ENCODE measurements at regions not wholly inside any gene's neighbourhood (a gene's known extent, or its start where the extent isn't known, plus 50 kb on each side); places are given as distances from the start of the nearest gene placed in this dataset.
A peak's percentile ranks its signal among the peaks of the same experiment; 100 is the strongest.

- Histone ChIP-seq H3K27me3 (peaks cover 0 to 10% (median 0%) of the 10 kb centered on the region in 9 donors), H3K27ac (no peak overlapping the region), H3K36me3 (no peaks in the 10 kb centered on the region), H3K4me1 (no peaks in the 10 kb centered on the region), H3K9me3 (no peaks in the 10 kb centered on the region), H3K4me3 (no peak overlapping the region)
- TF ChIP-seq POLR2A (IDR thresholded peaks at IDR 0.05) (no peak), CTCF (IDR thresholded peaks at IDR 0.05) (no peak)
- DNase-seq (no peak), ATAC-seq (no peak)
- WGBS, 4 donors: 67 to 90% (median 77%) methylated on average over 4 to 6 of the region's 6 CpGs
- intact Hi-C loops (cut with DNase I): no loop called here
These were observed 122.6 kb upstream of the RPS6KA2 start for GRCh38 chr6:166749666-166750065.

- WGBS, 4 donors: 75 to 76% (median 75%) methylated on average over 28 to 29 of the region's 29 CpGs
- TF ChIP-seq CTCF (IDR thresholded peaks at IDR 0.05) (no peak), POLR2A (IDR thresholded peaks at IDR 0.05) (no peak)
- intact Hi-C loops (cut with DNase I): no loop called here
- DNase-seq (no peak), ATAC-seq (no peak)
- no peaks in the 10 kb centered on the region for H3K9me3 ChIP-seq
- H3K4me1 ChIP-seq: no peaks in the 10 kb centered on the region
- H3K27ac ChIP-seq: no peak overlapping the region
- no peaks in the 10 kb centered on the region for H3K36me3 ChIP-seq
- no peak overlapping the region for H3K4me3 ChIP-seq
- peaks cover 0 to 10% (median 0%) of the 10 kb centered on the region in 9 donors for H3K27me3 ChIP-seq
These were observed 120.9 kb upstream of the RPS6KA2 start for GRCh38 chr6:166747644-166748595.

- no peak for TF ChIP-seq CTCF (IDR thresholded peaks at IDR 0.05)
- no peak for TF ChIP-seq POLR2A (IDR thresholded peaks at IDR 0.05)
- H3K27ac ChIP-seq: peak overlapping the region in 1 of 12 donors; percentile 12
These were observed 119.0 kb upstream of the RPS6KA2 start for GRCh38 chr6:166745801-166746668.

More at GRCh38 chr6:166745801-166746668, 119.0 kb upstream of the RPS6KA2 start:
- ATAC-seq (no peak), DNase-seq (no peak)
- Histone ChIP-seq H3K36me3 (no peaks in the 10 kb centered on the region), H3K4me3 (no peak overlapping the region), H3K9me3 (no peaks in the 10 kb centered on the region), H3K4me1 (no peaks in the 10 kb centered on the region), H3K27me3 (peaks cover 0 to 10% (median 0%) of the 10 kb centered on the region in 9 donors)
- intact Hi-C loops (cut with DNase I): no loop called here
- 90 to 94% (median 92%) methylated on average over 16 of the region's 16 CpGs for WGBS, 4 donors
